SK-N-SH (cell line): ENCODE measurements at regions not wholly inside any gene's neighbourhood (a gene's known extent, or its start where the extent isn't known, plus 50 kb on each side); places are given as distances from the start of the nearest gene placed in this dataset.

Experiments
- CTCF ChIA-PET: fragments of 300-600, 350-600 bp; formaldehyde crosslinking; extraction: SDS; loops from one replicate; lab custom pipeline; 2021; lab: Yijun Ruan, JAX
- POLR2A ChIA-PET: fragments of 350-600 bp; sonication (Branson Sonifier 250); formaldehyde crosslinking; extraction: SDS; loops from one replicate; lab custom pipeline; 2020; ENCODE audit warnings: antibody characterized with exemption, inconsistent platforms; lab: Yijun Ruan, JAX
- DNase-seq: peaks from one replicate; pipeline ENCODE4 v3.0.0; 2012
- H2AFZ ChIP-seq: fragments of 200-600 bp; sonication (generic); 2 replicates; pipeline ENCODE4 v1.8.1; 2016; ENCODE audit warnings: antibody characterized with exemption, mild to moderate bottlenecking, low read depth
- H3F3A ChIP-seq: fragments of 200-600 bp; sonication (generic); replicated peaks from 2 replicates; pipeline ENCODE3; 2016; ENCODE audit warnings: antibody characterized with exemption, mild to moderate bottlenecking; ENCODE audit not compliant: insufficient read depth
- H3K27ac ChIP-seq, 2 experiments: fragments of 200-500 bp in 1 of 2; fragments of 200-600 bp in 1 of 2; sonication (Bioruptor generic) in 1 of 2; sonication (generic), shearing (Covaris generic) in 1 of 2; 2 replicates each; pipeline versions ENCODE4 v1.5.1 to v1.6.1; 2014 to 2016; ENCODE audit warnings: low read depth in 2 of 2, inconsistent platforms in 1 of 2, low read length in 1 of 2, mild to moderate bottlenecking in 1 of 2, mixed read lengths in 1 of 2
- H3K27me3 ChIP-seq: fragments of 200-600 bp; sonication (generic), shearing (Covaris generic); 2 replicates; pipeline ENCODE4 v1.6.1; 2016; ENCODE audit warnings: mixed run types; ENCODE audit not compliant: insufficient read depth
- H3K36me3 ChIP-seq, 2 experiments: fragments of 200-500 bp in 1 of 2; fragments of 200-600 bp in 1 of 2; sonication (Bioruptor generic) in 1 of 2; sonication (generic) in 1 of 2; replicated peaks in 1 of 2; 2 replicates each; pipeline versions ENCODE3 to v1.5.1; 2014 to 2016; ENCODE audit warnings: low read length in 1 of 2, mild to moderate bottlenecking in 1 of 2; ENCODE audit not compliant: insufficient read depth in 2 of 2, control insufficient read depth in 1 of 2
- H3K4me1 ChIP-seq, 2 experiments: fragments of 200-500 bp in 1 of 2; fragments of 200-600 bp in 1 of 2; sonication (Bioruptor generic) in 1 of 2; sonication (generic), shearing (Covaris generic) in 1 of 2; 2 replicates each; pipeline versions ENCODE4 v1.5.1 to v1.6.1; 2014 to 2016; ENCODE audit warnings: low read depth in 1 of 2, low read length in 1 of 2, mixed run types in 1 of 2; ENCODE audit not compliant: insufficient read depth in 2 of 2, control insufficient read depth in 1 of 2
- H3K4me2 ChIP-seq: fragments of 200-600 bp; sonication (generic), shearing (Covaris generic); 2 replicates; pipeline ENCODE4 v1.6.1; 2017; ENCODE audit warnings: mixed run types
- H3K4me3 ChIP-seq, 2 experiments: fragments of 200-500 bp in 1 of 2; fragments of 200-600 bp in 1 of 2; sonication (Bioruptor generic) in 1 of 2; sonication (generic), shearing (Covaris generic) in 1 of 2; 2 replicates each; pipeline versions ENCODE4 v1.5.1 to v1.8.1; 2014 to 2016; ENCODE audit warnings: low read depth in 2 of 2, inconsistent platforms in 1 of 2, low read length in 1 of 2, mild to moderate bottlenecking in 1 of 2, mixed read lengths in 1 of 2, moderate library complexity in 1 of 2
- H3K79me2 ChIP-seq: fragments of 200-600 bp; sonication (generic); 2 replicates; pipeline ENCODE4 v1.8.1; 2017; ENCODE audit warnings: mild to moderate bottlenecking; ENCODE audit not compliant: insufficient read depth
- H3K9ac ChIP-seq: fragments of 200-600 bp; sonication (generic); 2 replicates; pipeline ENCODE4 v1.6.1; 2017; ENCODE audit warnings: mixed run types
- H3K9me2 ChIP-seq: fragments of 200-600 bp; sonication (generic); 2 replicates; pipeline ENCODE4 v1.6.1; 2017; ENCODE audit warnings: mixed run types
- H3K9me3 ChIP-seq: fragments of 200-600 bp; sonication (generic); 2 replicates; pipeline ENCODE4 v1.6.1; 2017; ENCODE audit warnings: mixed run types, mild to moderate bottlenecking, moderate library complexity
- H4K20me1 ChIP-seq: fragments of 200-600 bp; sonication (generic); 2 replicates; pipeline ENCODE4 v1.6.1; 2017; ENCODE audit warnings: mild to moderate bottlenecking, mixed run types; ENCODE audit not compliant: insufficient read depth
- CHD2 ChIP-seq: fragments of 150-350 bp; IDR thresholded peaks from 2 replicates; pipeline ENCODE4 v1.6.1; 2018; ENCODE audit warnings: low read length; ENCODE audit not compliant: partially characterized antibody
- FOSL2 ChIP-seq: IDR thresholded peaks from 2 replicates; pipeline ENCODE4 v1.4.0; 2012; ENCODE audit warnings: low read depth, mild to moderate bottlenecking, moderate library complexity, borderline replicate concordance
- FOXJ3 ChIP-seq: sonication (generic); formaldehyde crosslinking; IDR thresholded peaks from 2 replicates; pipeline ENCODE4 v1.5.1; 2020; ENCODE audit warnings: mild to moderate bottlenecking, missing genetic modification reagents
- FOXM1 ChIP-seq: IDR thresholded peaks from 2 replicates; pipeline ENCODE4 v1.4.0; 2012; ENCODE audit warnings: low read depth, mild to moderate bottlenecking
- GABPA ChIP-seq: IDR thresholded peaks from 2 replicates; pipeline ENCODE4 v1.4.0; 2012; ENCODE audit warnings: low read depth, mild to moderate bottlenecking
- GATA2 ChIP-seq: sonication (generic); formaldehyde crosslinking; IDR thresholded peaks from 2 replicates; pipeline ENCODE4 v1.5.0; 2020; ENCODE audit warnings: mild to moderate bottlenecking, missing genetic modification reagents
- JUND ChIP-seq: IDR thresholded peaks from 2 replicates; pipeline ENCODE4 v1.4.0; 2012
- MXI1 ChIP-seq: IDR thresholded peaks from 2 replicates; pipeline ENCODE4 v1.6.1; 2012; ENCODE audit warnings: mild to moderate bottlenecking, low read depth, low read length, improper control_type of control experiment
- NRF1 ChIP-seq: IDR thresholded peaks from 2 replicates; pipeline ENCODE4 v1.6.1; 2012; ENCODE audit warnings: low read depth, mild to moderate bottlenecking, low read length
- RAD21 ChIP-seq: IDR thresholded peaks from 2 replicates; pipeline ENCODE4 v1.6.1; 2012; ENCODE audit warnings: mild to moderate bottlenecking, low read length
- RCOR1 ChIP-seq: fragments of 150-350 bp; IDR thresholded peaks from 2 replicates; pipeline ENCODE4 v1.6.1; 2017; ENCODE audit warnings: antibody characterized with exemption, low read length
- RFX5 ChIP-seq: IDR thresholded peaks from 2 replicates; pipeline ENCODE4 v1.6.1; 2012; ENCODE audit warnings: mild to moderate bottlenecking, improper control_type of control experiment, low read length
- RXRA ChIP-seq: IDR thresholded peaks from 2 replicates; pipeline ENCODE4 v1.4.0; 2012; ENCODE audit warnings: low read depth, mild to moderate bottlenecking, borderline replicate concordance
- SIN3A ChIP-seq: IDR thresholded peaks from 2 replicates; pipeline ENCODE4 v1.6.1; 2012; ENCODE audit warnings: low read depth, mild to moderate bottlenecking, low read length, moderate library complexity, borderline replicate concordance
- TAF1 ChIP-seq: IDR thresholded peaks from 2 replicates; pipeline ENCODE4 v1.6.1; 2012; ENCODE audit warnings: low read depth, mild to moderate bottlenecking, low read length, moderate library complexity, borderline replicate concordance
- TEAD4 ChIP-seq: IDR thresholded peaks from 2 replicates; pipeline ENCODE4 v1.4.0; 2012; ENCODE audit warnings: mild to moderate bottlenecking, borderline replicate concordance; ENCODE audit not compliant: insufficient read depth
- WGBS: methylation state at CpG from one replicate; pipeline ENCODE4 v1.1.6; 2017; ENCODE audit warnings: low lambda C conversion rate; 5-methylcytosine and 5-hydroxymethylcytosine counted together
- TF ChIP-seq, protein P1 (sequence below): IDR thresholded peaks from 2 replicates; pipeline ENCODE4 v1.4.0; 2012; ENCODE audit warnings: low read depth, borderline replicate concordance
- TF ChIP-seq, protein P2 (sequence below): fragments of 150-350 bp; IDR thresholded peaks from 2 replicates; pipeline ENCODE4 v1.6.1; 2017; ENCODE audit warnings: antibody characterized with exemption, low read length, low read depth, borderline replicate concordance
- TF ChIP-seq, protein P3 (sequence below): IDR thresholded peaks from 2 replicates; pipeline ENCODE4 v1.4.0; 2012; ENCODE audit warnings: low read depth, borderline replicate concordance

DNA sequence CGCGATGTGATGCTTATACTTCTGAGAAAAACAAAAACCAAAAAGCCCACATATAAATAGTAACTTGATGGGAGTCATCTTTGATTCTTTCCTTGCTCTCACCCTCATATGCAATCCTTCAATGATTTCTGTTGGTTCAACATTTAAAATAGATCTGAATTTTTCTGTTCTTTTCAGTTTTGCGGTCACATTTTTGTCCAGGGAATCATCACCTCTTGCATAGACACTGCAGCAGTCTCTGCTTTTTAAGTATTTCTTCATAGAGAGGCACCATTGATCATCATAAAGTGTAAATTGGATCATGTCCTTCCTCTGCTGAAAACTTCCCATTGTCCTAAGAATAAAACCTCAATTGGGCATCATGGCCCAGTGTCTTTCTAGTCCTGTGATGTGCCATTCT lies 81.1 kb upstream of the SLC4A4 start:
- Histone ChIP-seq H3K27me3 (peaks cover 20% of the 10 kb centered on the region; the same call in 1 of the 2 replicates), H3K27ac (no peak overlapping the region), H3K9me2 (no peaks in the 10 kb centered on the region), H3K79me2 (no peaks in the 10 kb centered on the region), H3K9ac (no peak overlapping the region), H3K36me3 (no peaks in the 10 kb centered on the region), H4K20me1 (no peaks in the 10 kb centered on the region), H3K4me1 (no peaks in the 10 kb centered on the region), H3K4me3 (no peak overlapping the region), H3K9me3 (no peaks in the 10 kb centered on the region), H3K4me2 (no peak overlapping the region), H3F3A (no peaks in the 10 kb centered on the region), H2AFZ (no peak overlapping the region)
- no peak for TF ChIP-seq NRF1
- TF ChIP-seq JUND = no peak
- TF ChIP-seq SIN3A = no peak
- TF ChIP-seq, protein P1, sequence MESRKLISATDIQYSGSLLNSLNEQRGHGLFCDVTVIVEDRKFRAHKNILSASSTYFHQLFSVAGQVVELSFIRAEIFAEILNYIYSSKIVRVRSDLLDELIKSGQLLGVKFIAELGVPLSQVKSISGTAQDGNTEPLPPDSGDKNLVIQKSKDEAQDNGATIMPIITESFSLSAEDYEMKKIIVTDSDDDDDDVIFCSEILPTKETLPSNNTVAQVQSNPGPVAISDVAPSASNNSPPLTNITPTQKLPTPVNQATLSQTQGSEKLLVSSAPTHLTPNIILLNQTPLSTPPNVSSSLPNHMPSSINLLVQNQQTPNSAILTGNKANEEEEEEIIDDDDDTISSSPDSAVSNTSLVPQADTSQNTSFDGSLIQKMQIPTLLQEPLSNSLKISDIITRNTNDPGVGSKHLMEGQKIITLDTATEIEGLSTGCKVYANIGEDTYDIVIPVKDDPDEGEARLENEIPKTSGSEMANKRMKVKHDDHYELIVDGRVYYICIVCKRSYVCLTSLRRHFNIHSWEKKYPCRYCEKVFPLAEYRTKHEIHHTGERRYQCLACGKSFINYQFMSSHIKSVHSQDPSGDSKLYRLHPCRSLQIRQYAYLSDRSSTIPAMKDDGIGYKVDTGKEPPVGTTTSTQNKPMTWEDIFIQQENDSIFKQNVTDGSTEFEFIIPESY = no peak
- no peak for TF ChIP-seq GABPA
- no peak for TF ChIP-seq RAD21
- no peak for TF ChIP-seq RFX5
- TF ChIP-seq RXRA = no peak
- TF ChIP-seq FOXJ3 = no peak
- no peak for TF ChIP-seq FOXM1
- TF ChIP-seq CHD2 = no peak
- TF ChIP-seq FOSL2 = no peak
- no peak for TF ChIP-seq RCOR1
- no peak for TF ChIP-seq TEAD4
- TF ChIP-seq, protein P2, sequence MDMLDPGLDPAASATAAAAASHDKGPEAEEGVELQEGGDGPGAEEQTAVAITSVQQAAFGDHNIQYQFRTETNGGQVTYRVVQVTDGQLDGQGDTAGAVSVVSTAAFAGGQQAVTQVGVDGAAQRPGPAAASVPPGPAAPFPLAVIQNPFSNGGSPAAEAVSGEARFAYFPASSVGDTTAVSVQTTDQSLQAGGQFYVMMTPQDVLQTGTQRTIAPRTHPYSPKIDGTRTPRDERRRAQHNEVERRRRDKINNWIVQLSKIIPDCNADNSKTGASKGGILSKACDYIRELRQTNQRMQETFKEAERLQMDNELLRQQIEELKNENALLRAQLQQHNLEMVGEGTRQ = no peak
- TF ChIP-seq TAF1 = no peak
- TF ChIP-seq GATA2 (CRISPR knock-in tag) = no peak
- TF ChIP-seq, protein P3, sequence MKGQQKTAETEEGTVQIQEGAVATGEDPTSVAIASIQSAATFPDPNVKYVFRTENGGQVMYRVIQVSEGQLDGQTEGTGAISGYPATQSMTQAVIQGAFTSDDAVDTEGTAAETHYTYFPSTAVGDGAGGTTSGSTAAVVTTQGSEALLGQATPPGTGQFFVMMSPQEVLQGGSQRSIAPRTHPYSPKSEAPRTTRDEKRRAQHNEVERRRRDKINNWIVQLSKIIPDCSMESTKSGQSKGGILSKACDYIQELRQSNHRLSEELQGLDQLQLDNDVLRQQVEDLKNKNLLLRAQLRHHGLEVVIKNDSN = no peak
- no peak for TF ChIP-seq MXI1
- WGBS = 6% methylated on average over 3 of the region's 3 CpGs
- CTCF ChIA-PET = no interaction called here
- POLR2A ChIA-PET = no interaction called here
- no peak for DNase-seq
